ENCODE measurements at regions not wholly inside any gene's neighbourhood (a gene's known extent, or its start where the extent isn't known, plus 50 kb on each side); places are given as distances from the start of the nearest gene placed in this dataset.
A peak's percentile ranks its signal among the peaks of the same experiment; 100 is the strongest.
"Not testable (repeated sequence)": the region's sequence is repeated elsewhere in the genome, so short reads cannot be mapped to it uniquely, and the experiment has no call there.

- no peak for DNase-seq
Observed at GRCh38 chr16:52234626-52235025, 312.3 kb downstream of the TOX3 start.

- DNase-seq = no peak
Observed at GRCh38 chr16:52229471-52229870, 317.5 kb downstream of the TOX3 start.

GRCh38 chr16:52227851-52228250, 319.1 kb downstream of the TOX3 start:
- DNase-seq = no peak

- DNase-seq = no peak
Observed at GRCh38 chr16:52212841-52213240, 334.1 kb downstream of the TOX3 start.

GRCh38 chr16:52209227-52209626, 337.7 kb downstream of the TOX3 start:
- no peak for DNase-seq

GRCh38 chr16:52203096-52203495, 343.8 kb downstream of the TOX3 start:
- no peak for DNase-seq

- DNase-seq = no peak
Observed at GRCh38 chr16:52193441-52193840, 353.5 kb downstream of the TOX3 start.

- peak; percentile 64 for DNase-seq
Observed at GRCh38 chr16:52191531-52192134, 355.3 kb downstream of the TOX3 start.

GRCh38 chr16:52184336-52184735, 362.6 kb downstream of the TOX3 start:
- no peak for DNase-seq

GRCh38 chr16:52182840-52183239, 364.1 kb downstream of the TOX3 start:
- DNase-seq = no peak

- no peak for DNase-seq
Observed at GRCh38 chr16:52174168-52174567, 372.8 kb downstream of the TOX3 start.

- DNase-seq = no peak
Observed at GRCh38 chr16:52171481-52171880, 375.5 kb downstream of the TOX3 start.

GRCh38 chr16:52167328-52167727, 379.6 kb downstream of the TOX3 start:
- DNase-seq = no peak

- DNase-seq = no peak
Observed at GRCh38 chr16:52165961-52166360, 381.0 kb downstream of the TOX3 start.

- no peak for DNase-seq
Observed at GRCh38 chr16:52149003-52149402, 397.9 kb downstream of the TOX3 start.

- DNase-seq = no peak
Observed at GRCh38 chr16:52141871-52142270, 405.1 kb downstream of the TOX3 start.

- DNase-seq = no peak
Observed at GRCh38 chr16:52128361-52128760, 418.6 kb downstream of the TOX3 start.

- no peak for DNase-seq
Observed at GRCh38 chr16:52123842-52124241, 423.1 kb downstream of the TOX3 start.

GRCh38 chr16:52123061-52123839, 423.7 kb downstream of the TOX3 start:
- DNase-seq = no peak

GRCh38 chr16:52117171-52117570, 429.8 kb downstream of the TOX3 start:
- no peak for DNase-seq

GRCh38 chr16:52114379-52114778, 432.6 kb downstream of the TOX3 start:
- no peak for DNase-seq

- DNase-seq = no peak
Observed at GRCh38 chr16:52113533-52114183, 433.3 kb downstream of the TOX3 start.

- DNase-seq = not testable (repeated sequence)
Observed at GRCh38 chr16:52104993-52105392, 441.9 kb downstream of the TOX3 start.

- DNase-seq = no peak
Observed at GRCh38 chr16:52103791-52104190, 443.2 kb downstream of the TOX3 start.

Data from NCI-H69 (cell line).